ENCODE measurements at regions not wholly inside any gene's neighbourhood (a gene's known extent, or its start where the extent isn't known, plus 50 kb on each side); places are given as distances from the start of the nearest gene placed in this dataset.
"Not testable (repeated sequence)": the region's sequence is repeated elsewhere in the genome, so short reads cannot be mapped to it uniquely, and the experiment has no call there.

DNA sequence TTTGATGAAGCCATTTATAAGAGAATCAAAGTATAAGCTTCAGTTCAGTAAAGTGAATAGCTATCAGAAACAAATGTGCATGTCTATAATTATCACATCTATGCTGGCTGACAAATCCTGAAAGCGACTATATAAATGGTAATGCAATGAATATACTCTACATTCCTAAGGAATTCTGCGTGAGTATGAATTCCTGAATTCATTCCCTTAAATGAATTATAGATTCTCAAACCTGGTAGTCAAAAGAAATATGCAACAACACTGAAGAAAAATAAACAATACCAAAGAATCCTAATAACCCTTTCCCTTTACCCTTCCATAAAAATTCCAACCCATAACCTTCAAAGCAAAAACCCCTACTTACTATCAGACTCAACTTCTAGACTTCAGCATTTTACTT, 416.6 kb upstream of the PMFBP1 start:
- intact Hi-C loops (cut with micrococcal nuclease) = no loop called here
- DNase-seq (no peak), ATAC-seq (no peak)
- ChIA-PET CTCF (no interaction called here), POLR2A (ENCODE audit: unreplicated experiment) (no interaction called here)
- Histone ChIP-seq H3K27me3 (ENCODE audit: low read length) (no peaks in the 10 kb centered on the region), H3K9me2 (replicated peaks; ENCODE audit: low read length) (no peaks in the 10 kb centered on the region), H3K36me3 (ENCODE audit: low read depth, low read length) (no peaks in the 10 kb centered on the region), H3K79me2 (ENCODE audit: low read length) (no peaks in the 10 kb centered on the region), H3K9me3 (ENCODE audit: low read length) (no peaks in the 10 kb centered on the region), H3K4me3 (ENCODE audit: low read length) (no peak overlapping the region), H3K4me1 (ENCODE audit: insufficient read depth, low read length) (no peaks in the 10 kb centered on the region), H2AFZ (ENCODE audit: low read length) (no peak overlapping the region), H3K4me2 (ENCODE audit: low read length) (no peak overlapping the region), H4K20me1 (ENCODE audit: low read length) (no peaks in the 10 kb centered on the region), H3K27ac (ENCODE audit: low read length) (no peak overlapping the region), H3K9ac (ENCODE audit: low read length) (no peak overlapping the region), H3F3A (ENCODE audit: low read length, unreplicated experiment) (no peaks in the 10 kb centered on the region)
- no TSS peak for BruUV-seq (replicated peaks)
- TF ChIP-seq EZH2 (IDR thresholded peaks at IDR 0.05; ENCODE audit: low read length, unreplicated experiment) = no peak
- TF ChIP-seq, protein P1, sequence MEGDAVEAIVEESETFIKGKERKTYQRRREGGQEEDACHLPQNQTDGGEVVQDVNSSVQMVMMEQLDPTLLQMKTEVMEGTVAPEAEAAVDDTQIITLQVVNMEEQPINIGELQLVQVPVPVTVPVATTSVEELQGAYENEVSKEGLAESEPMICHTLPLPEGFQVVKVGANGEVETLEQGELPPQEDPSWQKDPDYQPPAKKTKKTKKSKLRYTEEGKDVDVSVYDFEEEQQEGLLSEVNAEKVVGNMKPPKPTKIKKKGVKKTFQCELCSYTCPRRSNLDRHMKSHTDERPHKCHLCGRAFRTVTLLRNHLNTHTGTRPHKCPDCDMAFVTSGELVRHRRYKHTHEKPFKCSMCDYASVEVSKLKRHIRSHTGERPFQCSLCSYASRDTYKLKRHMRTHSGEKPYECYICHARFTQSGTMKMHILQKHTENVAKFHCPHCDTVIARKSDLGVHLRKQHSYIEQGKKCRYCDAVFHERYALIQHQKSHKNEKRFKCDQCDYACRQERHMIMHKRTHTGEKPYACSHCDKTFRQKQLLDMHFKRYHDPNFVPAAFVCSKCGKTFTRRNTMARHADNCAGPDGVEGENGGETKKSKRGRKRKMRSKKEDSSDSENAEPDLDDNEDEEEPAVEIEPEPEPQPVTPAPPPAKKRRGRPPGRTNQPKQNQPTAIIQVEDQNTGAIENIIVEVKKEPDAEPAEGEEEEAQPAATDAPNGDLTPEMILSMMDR (conservative IDR thresholded peaks at IDR 0.05; ENCODE audit: low read depth, low read length) = no peak
- TF ChIP-seq EZH2phosphoT487 (IDR thresholded peaks at IDR 0.05; ENCODE audit: borderline replicate concordance, low read length) = no peak

DNA sequence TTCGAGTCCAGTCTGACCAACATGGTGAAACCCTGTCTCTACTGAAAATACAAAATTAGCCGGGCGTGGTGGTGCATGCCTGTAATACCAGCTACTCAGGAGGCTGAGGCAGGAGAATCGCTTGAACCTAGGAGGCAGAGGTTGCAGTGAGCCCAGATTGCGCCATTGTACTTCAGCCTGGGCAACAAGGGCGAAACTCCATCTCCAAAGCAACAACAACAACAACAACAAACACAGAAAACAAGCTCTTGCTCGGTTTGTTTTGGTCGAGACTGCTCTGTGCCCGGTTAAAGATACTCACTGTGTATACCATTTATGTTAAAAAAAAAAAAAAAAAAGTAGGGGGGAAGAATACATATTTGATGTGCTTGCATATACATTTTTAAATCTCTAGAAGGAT, 406.1 kb upstream of the PMFBP1 start:
- H3K27ac ChIP-seq (ENCODE audit: low read length); H3K4me3 ChIP-seq (ENCODE audit: low read length); ATAC-seq; H3K4me1 ChIP-seq (ENCODE audit: insufficient read depth, low read length); POLR2A ChIA-PET (ENCODE audit: unreplicated experiment); DNase-seq; H3K4me2 ChIP-seq (ENCODE audit: low read length); H3F3A ChIP-seq (ENCODE audit: low read length, unreplicated experiment); intact Hi-C loops (cut with micrococcal nuclease); H3K9ac ChIP-seq (ENCODE audit: low read length); H3K36me3 ChIP-seq (ENCODE audit: low read depth, low read length); H3K79me2 ChIP-seq (ENCODE audit: low read length); H2AFZ ChIP-seq (ENCODE audit: low read length); H3K27me3 ChIP-seq (ENCODE audit: low read length); H4K20me1 ChIP-seq (ENCODE audit: low read length); CTCF ChIA-PET; H3K9me3 ChIP-seq (ENCODE audit: low read length); BruUV-seq (replicated peaks); H3K9me2 ChIP-seq (replicated peaks; ENCODE audit: low read length): not testable (repeated sequence)

DNA sequence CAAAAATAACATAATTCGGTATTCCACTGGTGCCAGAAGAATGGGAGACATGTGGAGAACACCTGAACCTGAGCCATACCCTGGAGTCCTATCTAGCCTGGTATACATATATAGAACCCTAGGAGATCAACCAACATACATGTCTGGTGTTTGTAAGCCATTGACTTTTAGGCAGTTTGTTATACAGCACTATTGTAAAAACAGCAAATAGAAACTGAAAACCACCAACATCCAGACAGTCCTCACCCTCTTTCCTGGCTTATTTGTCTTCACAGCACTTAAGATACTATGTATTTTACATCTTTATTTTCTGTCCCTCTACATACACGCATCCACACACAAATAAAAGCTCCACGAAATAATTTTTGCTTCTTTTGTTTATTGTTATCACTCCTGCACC, 404.2 kb upstream of the PMFBP1 start:
- POLR2A ChIA-PET (ENCODE audit: unreplicated experiment) = no interaction called here
- Histone ChIP-seq H3K4me1 (ENCODE audit: insufficient read depth, low read length) (no peaks in the 10 kb centered on the region), H3K9me3 (ENCODE audit: low read length) (no peaks in the 10 kb centered on the region), H2AFZ (ENCODE audit: low read length) (no peak overlapping the region), H3K9me2 (replicated peaks; ENCODE audit: low read length) (no peaks in the 10 kb centered on the region), H3K4me2 (ENCODE audit: low read length) (no peak overlapping the region), H3K36me3 (ENCODE audit: low read depth, low read length) (no peaks in the 10 kb centered on the region), H3K9ac (ENCODE audit: low read length) (no peak overlapping the region), H3K27me3 (ENCODE audit: low read length) (no peaks in the 10 kb centered on the region), H3F3A (ENCODE audit: low read length, unreplicated experiment) (no peaks in the 10 kb centered on the region), H3K79me2 (ENCODE audit: low read length) (no peaks in the 10 kb centered on the region), H3K4me3 (ENCODE audit: low read length) (no peak overlapping the region), H4K20me1 (ENCODE audit: low read length) (no peaks in the 10 kb centered on the region), H3K27ac (ENCODE audit: low read length) (no peak overlapping the region)
- ATAC-seq = no peak
- intact Hi-C loops (cut with micrococcal nuclease) = no loop called here
- BruUV-seq (replicated peaks) = no TSS peak
- CTCF ChIA-PET = no interaction called here
- no peak for TF ChIP-seq EZH2phosphoT487 (IDR thresholded peaks at IDR 0.05; ENCODE audit: borderline replicate concordance, low read length)
- TF ChIP-seq, protein P1 (conservative IDR thresholded peaks at IDR 0.05; ENCODE audit: low read depth, low read length) = no peak
- TF ChIP-seq EZH2 (IDR thresholded peaks at IDR 0.05; ENCODE audit: low read length, unreplicated experiment) = no peak
- no peak for DNase-seq
